SK-N-MC (cell line): ENCODE measurements at regions not wholly inside any gene's neighbourhood (a gene's known extent, or its start where the extent isn't known, plus 50 kb on each side); places are given as distances from the start of the nearest gene placed in this dataset.

Experiments
- EZH2 ChIP-seq: fragments of 200-600 bp; sonication (generic); IDR thresholded peaks from one replicate; pipeline ENCODE4 v1.6.1; 2017; ENCODE audit warnings: antibody characterized with exemption
- FOXP2 ChIP-seq: optimal IDR thresholded peaks from 2 replicates; pipeline ENCODE3; 2011; ENCODE audit warnings: mild to moderate bottlenecking, moderate library complexity; ENCODE audit not compliant: insufficient read depth; ENCODE audit errors: extremely low read length, control extremely low read depth
- POLR2AphosphoS5 ChIP-seq: IDR thresholded peaks from 2 replicates; pipeline ENCODE4 v1.6.1; 2012; ENCODE audit warnings: mild to moderate bottlenecking, low read depth, low read length, borderline replicate concordance

DNA sequence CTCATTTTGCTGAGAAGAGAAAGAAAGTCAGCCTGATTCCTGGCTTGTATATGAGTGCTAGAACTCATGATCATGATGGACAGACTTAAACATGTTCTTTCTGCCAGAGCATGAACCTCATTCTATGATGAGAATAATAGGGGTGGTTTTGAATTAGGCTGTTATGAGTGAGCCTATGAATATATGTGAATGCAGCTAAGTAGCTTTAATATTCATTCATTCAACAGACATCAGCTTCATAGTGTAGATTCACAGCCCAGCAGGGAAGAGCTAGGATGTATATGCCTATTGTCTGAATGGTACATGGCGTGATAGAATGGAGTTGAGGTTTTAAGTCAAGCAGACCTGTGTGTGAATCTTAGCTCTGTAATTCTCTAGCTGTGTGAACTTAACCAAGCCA is 573.2 kb downstream of the DHX35 start:
- no peak for TF ChIP-seq FOXP2
- TF ChIP-seq POLR2AphosphoS5: no peak
- TF ChIP-seq EZH2: no peak
